Adrenal gland (tissue), 9 donors: ENCODE measurements at regions not wholly inside any gene's neighbourhood (a gene's known extent, or its start where the extent isn't known, plus 50 kb on each side); places are given as distances from the start of the nearest gene placed in this dataset.

Source experiments
- DNase-seq, 7 donors: peaks; one replicate each; pipeline ENCODE4 v3.0.0-alpha.2; 2019 to 2020
- H3K27ac ChIP-seq, 5 donors: fragments of 200-600 bp; sonication (generic) in 4 of 5; 1 replicate in 3 of 5; 2 replicates in 2 of 5; pipeline versions ENCODE4 v1.5.1 to v1.8.0; 2016 to 2020; ENCODE audit warnings: mild to moderate bottlenecking in 1 of 5
- H3K27me3 ChIP-seq: fragments of 200-600 bp; 2 replicates; pipeline ENCODE4 v1.8.0; 2021
- H3K36me3 ChIP-seq, 2 donors: fragments of 200-600 bp; replicated peaks in 1 of 2; 1 replicate in 1 of 2; 2 replicates in 1 of 2; pipeline versions ENCODE4 v1.5.1 to v1.8.0; 2018 to 2022
- H3K4me1 ChIP-seq, 2 donors: fragments of 200-600 bp; replicated peaks in 1 of 2; 1 replicate in 1 of 2; 2 replicates in 1 of 2; pipeline versions ENCODE4 v1.5.1 to v1.8.0; 2018 to 2021
- H3K4me3 ChIP-seq, 4 donors: fragments of 200-600 bp; sonication (generic) in 3 of 4; one replicate each; pipeline ENCODE4 v1.5.1; 2016 to 2018
- H3K9me3 ChIP-seq, 3 donors: fragments of 200-600 bp; sonication (generic) in 1 of 3; replicated peaks in 1 of 3; 1 replicate in 2 of 3; 2 replicates in 1 of 3; pipeline versions ENCODE4 v1.5.1 to v1.8.0; 2016 to 2021
- CTCF ChIP-seq, 6 experiments: fragments of 450-650 bp in 4 of 6; fragments of 200-600 bp in 2 of 6; sonication (generic) in 1 of 6; IDR thresholded peaks; 1 replicate in 5 of 6; 2 replicates in 1 of 6; pipeline versions ENCODE4 v1.5.1 to v1.8.0; 2016 to 2021; ENCODE audit warnings: antibody characterized with exemption in 6 of 6, mild to moderate bottlenecking in 2 of 6, moderate library complexity in 1 of 6
- POLR2A ChIP-seq, 2 donors: fragments of 450-650 bp; IDR thresholded peaks; one replicate each; pipeline ENCODE4 v1.6.1; 2017; ENCODE audit warnings: antibody characterized with exemption in 2 of 2, mild to moderate bottlenecking in 2 of 2, moderate library complexity in 1 of 2
- WGBS, 4 donors: extraction: QIAGEN DNeasy Blood & Tissue Kit in 2 of 4; methylation state at CpG; one replicate each; pipeline versions ENCODE4 v1.1.5 to v1.1.7; 2013 to 2017; 5-methylcytosine and 5-hydroxymethylcytosine counted together
- intact Hi-C, 2 donors: fragments of 100-400 bp; cut with DNase I; formaldehyde crosslinking; loops; one replicate each; pipeline versions ENCODE4 v1.14.1 to v1.15.0; 2022 to 2023
- donor health status: healthy with polysubstance abuse.
- donor health status: Bipolar disorder and iron deficiency.
- donor health status: DM: yes; HTN: yes; CAD: no.
- donor health status: DM: no; HTN: no; CAD: no.
- donor health status: DM: no; HTN: no; CAD: no.

GRCh38 chr6:100084316-100084990 is 90.4 kb upstream of the MCHR2 start:
- Histone ChIP-seq H3K27me3 (no peaks in the 10 kb centered on the region), H3K4me1 (no peaks in the 10 kb centered on the region), H3K9me3 (no peaks in the 10 kb centered on the region), H3K36me3 (no peaks in the 10 kb centered on the region), H3K4me3 (no peak overlapping the region), H3K27ac (no peak overlapping the region)
- DNase-seq: no peak
- WGBS, 4 donors: 36 to 50% (median 44%) methylated on average over 4 of the region's 4 CpGs
- intact Hi-C loops: no loop called here
- TF ChIP-seq CTCF (IDR thresholded peaks at IDR 0.05) (no peak), POLR2A (IDR thresholded peaks at IDR 0.05) (no peak)

GRCh38 chr6:100078509-100078908 is 84.5 kb upstream of the MCHR2 start:
- Histone ChIP-seq H3K4me3 (no peak overlapping the region), H3K36me3 (no peaks in the 10 kb centered on the region), H3K9me3 (no peaks in the 10 kb centered on the region), H3K4me1 (no peaks in the 10 kb centered on the region), H3K27me3 (no peaks in the 10 kb centered on the region), H3K27ac (no peak overlapping the region)
- WGBS, 4 donors: 50 to 58% (median 56%) methylated on average over 5 of the region's 5 CpGs
- intact Hi-C loops: no loop called here
- peak in 2 of 7 donors; percentile 4 to 23 for DNase-seq
- TF ChIP-seq CTCF (IDR thresholded peaks at IDR 0.05) (no peak), POLR2A (IDR thresholded peaks at IDR 0.05) (no peak)

GRCh38 chr6:100065348-100065747 is 71.3 kb upstream of the MCHR2 start:
- H3K27ac ChIP-seq: no peak overlapping the region
- intact Hi-C loops: no loop called here
- WGBS, 4 donors: 59 to 72% (median 69%) methylated on average over 1 of the region's 1 CpG
- no peak overlapping the region for H3K4me3 ChIP-seq
- no peaks in the 10 kb centered on the region for H3K27me3 ChIP-seq
- peaks cover 0 to 13% (median 0%) of the 10 kb centered on the region in 3 donors for H3K9me3 ChIP-seq
- H3K36me3 ChIP-seq: no peaks in the 10 kb centered on the region
- no peak for TF ChIP-seq POLR2A (IDR thresholded peaks at IDR 0.05)
- no peak for TF ChIP-seq CTCF (IDR thresholded peaks at IDR 0.05)
- DNase-seq: no peak
- H3K4me1 ChIP-seq: no peaks in the 10 kb centered on the region

- Histone ChIP-seq H3K4me3 (no peak overlapping the region), H3K27me3 (no peaks in the 10 kb centered on the region), H3K27ac (no peak overlapping the region), H3K36me3 (no peaks in the 10 kb centered on the region), H3K9me3 (no peaks in the 10 kb centered on the region), H3K4me1 (no peaks in the 10 kb centered on the region)
- TF ChIP-seq CTCF (IDR thresholded peaks at IDR 0.05): no peak
- no peak for DNase-seq
- WGBS, 4 donors: 85 to 90% (median 86%) methylated on average over 4 of the region's 4 CpGs
- intact Hi-C loops: no loop called here
Observed at GRCh38 chr6:100062621-100063020, 68.6 kb upstream of the MCHR2 start.
